ENCODE measurements at regions not wholly inside any gene's neighbourhood (a gene's known extent, or its start where the extent isn't known, plus 50 kb on each side); places are given as distances from the start of the nearest gene placed in this dataset.
"Not testable (repeated sequence)": the region's sequence is repeated elsewhere in the genome, so short reads cannot be mapped to it uniquely, and the experiment has no call there.

GRCh38 chr1:206404309-206405027, 65.8 kb upstream of the IKBKE start:
- 55% methylated on average over 6 of the region's 8 CpGs for WGBS
- not testable (repeated sequence) for H3K27me3 ChIP-seq (ENCODE audit: control insufficient read depth in 4 of 4, insufficient read depth in 4 of 4, low read length in 3 of 4); H3K9ac ChIP-seq (ENCODE audit: low read depth in 1 of 2, low read length in 2 of 2); DNase-seq (ENCODE audit: low spot score); H3K9me3 ChIP-seq (ENCODE audit: control insufficient read depth in 4 of 4, low read length in 3 of 4); H3K4me3 ChIP-seq (ENCODE audit: low read depth in 1 of 3, low read length in 3 of 3); H3K36me3 ChIP-seq (ENCODE audit: control insufficient read depth in 4 of 4, insufficient read depth in 3 of 4, low read depth in 1 of 4, low read length in 3 of 4); H3K4me1 ChIP-seq (ENCODE audit: control insufficient read depth in 4 of 4, insufficient read depth in 4 of 4, low read length in 3 of 4)
- H3K27ac ChIP-seq (ENCODE audit: low read depth in 1 of 2, low read length in 2 of 2) = peak overlapping the region in 1 of 2 donors; percentile 42

DNA sequence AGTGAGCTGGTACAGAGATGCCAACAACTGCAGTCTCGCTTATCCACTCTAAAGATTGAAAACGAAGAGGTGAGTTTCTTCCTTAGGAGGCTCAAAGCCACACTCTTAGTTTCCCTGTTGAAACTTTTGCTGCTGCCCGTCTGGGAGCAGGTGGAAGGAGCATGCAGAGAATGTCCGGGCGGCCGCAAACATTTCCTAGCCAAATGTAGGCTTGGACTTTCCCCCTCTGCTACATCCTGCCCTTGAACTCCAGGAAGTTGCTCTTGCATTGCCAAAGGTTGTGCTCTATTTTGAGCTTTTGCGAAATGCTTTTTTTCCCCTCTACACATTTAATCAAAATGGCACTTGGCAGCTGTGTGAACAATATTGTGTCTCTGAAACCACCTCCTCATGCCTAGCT, 65.0 kb upstream of the IKBKE start:
- not testable (repeated sequence) for H3K4me1 ChIP-seq (ENCODE audit: control insufficient read depth in 4 of 4, insufficient read depth in 4 of 4, low read length in 3 of 4); H3K27me3 ChIP-seq (ENCODE audit: control insufficient read depth in 4 of 4, insufficient read depth in 4 of 4, low read length in 3 of 4); H3K36me3 ChIP-seq (ENCODE audit: control insufficient read depth in 4 of 4, insufficient read depth in 3 of 4, low read depth in 1 of 4, low read length in 3 of 4); H3K27ac ChIP-seq (ENCODE audit: low read depth in 1 of 2, low read length in 2 of 2); H3K9me3 ChIP-seq (ENCODE audit: control insufficient read depth in 4 of 4, low read length in 3 of 4); H3K4me3 ChIP-seq (ENCODE audit: low read depth in 1 of 3, low read length in 3 of 3); H3K9ac ChIP-seq (ENCODE audit: low read depth in 1 of 2, low read length in 2 of 2); DNase-seq (ENCODE audit: low spot score)
- no CpG with 5 or more reads among the region's 7 CpGs for WGBS

DNA sequence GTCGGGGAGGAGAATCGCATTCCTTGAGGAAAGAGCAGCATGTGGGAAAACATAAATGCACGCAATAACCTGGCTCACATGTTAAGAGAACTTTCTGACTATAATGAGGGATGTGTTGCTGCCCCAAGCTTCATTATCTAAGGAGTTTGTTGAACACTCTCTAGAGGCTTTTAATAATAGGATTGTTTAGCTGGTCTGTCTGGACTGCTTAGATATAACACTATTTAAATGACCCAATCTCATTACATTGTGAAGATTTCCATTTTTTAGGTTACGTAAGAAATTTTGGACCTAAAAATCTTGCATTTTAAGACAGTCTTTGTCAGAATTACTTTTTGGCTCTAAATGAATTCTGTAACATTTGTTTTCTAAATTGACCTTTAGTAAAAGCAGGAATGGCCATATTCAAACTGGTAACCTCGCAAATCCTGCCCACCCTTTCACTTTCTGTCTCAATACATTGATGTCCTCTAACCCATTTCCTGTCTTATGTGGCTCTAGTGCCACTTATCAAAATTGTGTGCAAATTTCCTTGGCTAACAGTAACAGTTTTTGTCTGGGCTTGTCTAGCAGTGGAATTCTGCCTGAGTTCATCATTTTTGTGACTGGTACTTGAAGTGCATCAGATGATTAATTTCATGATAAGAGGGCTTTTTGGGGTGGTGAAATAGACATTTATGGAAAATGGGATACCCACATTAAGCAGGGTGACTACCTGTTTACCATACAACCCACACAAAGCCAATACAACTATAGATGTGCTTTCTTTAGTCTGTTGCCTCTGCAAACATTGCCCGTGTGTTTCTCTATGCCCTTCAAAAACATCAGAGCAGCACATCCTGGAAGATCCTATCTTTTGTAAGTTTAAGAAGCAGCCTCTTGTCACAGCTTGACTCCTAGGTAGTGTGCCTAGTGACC, 61.6 kb upstream of the IKBKE start:
- not testable (repeated sequence) for H3K36me3 ChIP-seq (ENCODE audit: control insufficient read depth in 4 of 4, insufficient read depth in 3 of 4, low read depth in 1 of 4, low read length in 3 of 4); H3K27ac ChIP-seq (ENCODE audit: low read depth in 1 of 2, low read length in 2 of 2); H3K9ac ChIP-seq (ENCODE audit: low read depth in 1 of 2, low read length in 2 of 2); H3K4me3 ChIP-seq (ENCODE audit: low read depth in 1 of 3, low read length in 3 of 3); H3K4me1 ChIP-seq (ENCODE audit: control insufficient read depth in 4 of 4, insufficient read depth in 4 of 4, low read length in 3 of 4); H3K9me3 ChIP-seq (ENCODE audit: control insufficient read depth in 4 of 4, low read length in 3 of 4); DNase-seq (ENCODE audit: low spot score); H3K27me3 ChIP-seq (ENCODE audit: control insufficient read depth in 4 of 4, insufficient read depth in 4 of 4, low read length in 3 of 4)
- WGBS = 88% methylated on average over 2 of the region's 6 CpGs

- H3K4me3 ChIP-seq (ENCODE audit: low read depth in 1 of 3, low read length in 3 of 3) = no peak overlapping the region
- no peaks in the 10 kb centered on the region for H3K9me3 ChIP-seq (ENCODE audit: control insufficient read depth in 4 of 4, low read length in 3 of 4)
- H3K9ac ChIP-seq (ENCODE audit: low read depth in 1 of 2, low read length in 2 of 2) = no peak overlapping the region
- TF ChIP-seq YY1 (IDR thresholded peaks at IDR 0.05) = no peak
- no peak for TF ChIP-seq FOXA1 (IDR thresholded peaks at IDR 0.05)
- no peak for TF ChIP-seq ZBTB33 (IDR thresholded peaks at IDR 0.05)
- TF ChIP-seq NR2F2 (IDR thresholded peaks at IDR 0.05) = no peak
- TF ChIP-seq HNF4A (conservative IDR thresholded peaks at IDR 0.05) = no peak
- TF ChIP-seq MAX (IDR thresholded peaks at IDR 0.05) = no peak
- TF ChIP-seq RAD21 (IDR thresholded peaks at IDR 0.05) = no peak
- TF ChIP-seq REST (IDR thresholded peaks at IDR 0.05) = no peak
- TF ChIP-seq SP1 (IDR thresholded peaks at IDR 0.05) = no peak
- TF ChIP-seq TAF1 (conservative IDR thresholded peaks at IDR 0.05) = no peak
- H3K27ac ChIP-seq (ENCODE audit: low read depth in 1 of 2, low read length in 2 of 2) = no peak overlapping the region
- no peak for DNase-seq (ENCODE audit: low spot score)
- H3K36me3 ChIP-seq (ENCODE audit: control insufficient read depth in 4 of 4, insufficient read depth in 3 of 4, low read depth in 1 of 4, low read length in 3 of 4) = peaks cover 0 to 5% (median 3%) of the 10 kb centered on the region in 4 donors
- no peaks in the 10 kb centered on the region for H3K4me1 ChIP-seq (ENCODE audit: control insufficient read depth in 4 of 4, insufficient read depth in 4 of 4, low read length in 3 of 4)
- 86% methylated on average over 3 of the region's 3 CpGs for WGBS
- H3K27me3 ChIP-seq (ENCODE audit: control insufficient read depth in 4 of 4, insufficient read depth in 4 of 4, low read length in 3 of 4) = no peaks in the 10 kb centered on the region
These were observed 59.0 kb upstream of the IKBKE start for GRCh38 chr1:206411321-206411720.

Data from liver (tissue), 7 donors.